Activated T-cell treated with anti-CD3 and anti-CD28 coated beads, Interleukin-2, amount 50 U/mL, for 72 hours (primary cell): ENCODE measurements at regions not wholly inside any gene's neighbourhood (a gene's known extent, or its start where the extent isn't known, plus 50 kb on each side); places are given as distances from the start of the nearest gene placed in this dataset.

ENCODE experiments used
- ATAC-seq, 2 donors: fragments of 150-1000 bp; cut with Tn5 transposase; replicated peaks in 1 of 2; 2 replicates each; pipeline ENCODE4 v1.10.0; 2021; ENCODE audit warnings: moderate library complexity in 2 of 2, mild to moderate bottlenecking in 1 of 2
- DNase-seq, 2 donors: peaks; one replicate each; pipeline ENCODE4 v3.0.0; 2021 to 2022; ENCODE audit warnings: mixed read lengths in 1 of 2
- H3K27ac Mint-ChIP-seq: one replicate; pipeline ENCODE4 v1.8.0; 2022; ENCODE audit warnings: mild to moderate bottlenecking, moderate library complexity, mixed read lengths
- H3K27me3 Mint-ChIP-seq: one replicate; pipeline ENCODE4 v1.8.0; 2022; ENCODE audit warnings: low read depth, mixed read lengths
- H3K36me3 Mint-ChIP-seq, 2 donors: one replicate each; pipeline ENCODE4 v1.8.0; 2022; ENCODE audit warnings: mixed read lengths in 2 of 2, mild to moderate bottlenecking in 1 of 2; ENCODE audit not compliant: insufficient read depth in 2 of 2
- H3K4me1 Mint-ChIP-seq: one replicate; pipeline ENCODE4 v1.8.0; 2022; ENCODE audit warnings: low read depth, mixed read lengths
- H3K4me3 Mint-ChIP-seq, 2 donors: one replicate each; pipeline ENCODE4 v1.8.0; 2022; ENCODE audit warnings: mild to moderate bottlenecking in 2 of 2, mixed read lengths in 2 of 2, moderate library complexity in 2 of 2
- H3K9me3 Mint-ChIP-seq, 2 donors: one replicate each; pipeline ENCODE4 v1.8.0; 2022; ENCODE audit warnings: mixed read lengths in 2 of 2

DNA sequence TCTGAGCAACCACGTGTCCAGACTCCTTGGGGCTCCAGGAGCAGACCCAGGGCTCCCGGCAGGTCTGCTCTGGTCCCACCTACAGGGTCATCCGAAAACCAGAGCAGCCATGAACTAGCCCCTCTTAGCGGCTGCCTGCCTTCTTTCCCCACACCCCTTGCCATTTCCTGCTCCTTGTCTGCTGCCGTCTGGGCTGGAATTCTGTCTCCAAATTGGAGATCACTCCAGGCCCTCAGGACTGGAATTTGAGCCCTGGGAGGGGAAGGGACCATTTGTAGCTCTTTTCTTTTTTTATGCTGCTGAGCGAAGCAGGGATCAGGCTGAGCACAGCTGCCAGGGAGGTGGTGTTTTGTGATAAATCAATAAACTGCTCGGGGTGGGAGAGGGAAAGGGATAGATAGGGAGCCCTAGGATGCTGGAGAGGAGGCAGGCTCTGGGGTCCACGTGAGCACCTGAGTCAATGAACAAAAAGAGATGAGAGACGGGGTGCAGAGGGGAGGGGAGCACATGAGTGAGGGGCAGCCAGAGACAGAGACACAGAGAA, 257.5 kb downstream of the ENGASE start:
- ATAC-seq, result no peak
- Mint-ChIP-seq H3K4me3 (no peak overlapping the region), H3K27me3 (peaks cover 46% of the 10 kb centered on the region), H3K36me3 (no peaks in the 10 kb centered on the region), H3K9me3 (no peaks in the 10 kb centered on the region), H3K27ac (no peak overlapping the region), H3K4me1 (no peaks in the 10 kb centered on the region)
- no peak for DNase-seq

DNA sequence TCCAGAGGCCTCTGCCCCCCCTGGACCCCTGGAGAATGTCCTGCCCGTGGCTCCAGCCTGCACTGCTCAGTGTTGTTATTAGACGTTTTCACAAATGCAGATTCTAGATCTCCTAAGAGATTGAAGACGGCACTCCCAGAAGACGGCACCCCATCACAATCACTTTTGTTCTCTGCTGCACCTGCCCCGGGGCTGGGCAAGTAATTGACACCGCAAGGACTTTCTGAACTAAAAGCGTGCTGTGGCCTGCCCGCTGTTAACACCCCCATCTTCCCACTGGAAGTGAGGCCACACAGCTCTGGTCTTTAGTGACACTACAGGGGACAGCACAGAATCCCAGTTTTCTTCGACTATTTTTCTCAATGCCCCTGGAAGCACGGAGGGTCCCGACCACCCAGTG, 256.9 kb downstream of the ENGASE start:
- H3K36me3 Mint-ChIP-seq, result no peaks in the 10 kb centered on the region
- DNase-seq, result no peak
- H3K4me1 Mint-ChIP-seq, result no peaks in the 10 kb centered on the region
- ATAC-seq, result no peak
- no peak overlapping the region for H3K27ac Mint-ChIP-seq
- H3K4me3 Mint-ChIP-seq, result no peak overlapping the region
- H3K9me3 Mint-ChIP-seq, result no peaks in the 10 kb centered on the region
- peaks cover 46% of the 10 kb centered on the region for H3K27me3 Mint-ChIP-seq

DNA sequence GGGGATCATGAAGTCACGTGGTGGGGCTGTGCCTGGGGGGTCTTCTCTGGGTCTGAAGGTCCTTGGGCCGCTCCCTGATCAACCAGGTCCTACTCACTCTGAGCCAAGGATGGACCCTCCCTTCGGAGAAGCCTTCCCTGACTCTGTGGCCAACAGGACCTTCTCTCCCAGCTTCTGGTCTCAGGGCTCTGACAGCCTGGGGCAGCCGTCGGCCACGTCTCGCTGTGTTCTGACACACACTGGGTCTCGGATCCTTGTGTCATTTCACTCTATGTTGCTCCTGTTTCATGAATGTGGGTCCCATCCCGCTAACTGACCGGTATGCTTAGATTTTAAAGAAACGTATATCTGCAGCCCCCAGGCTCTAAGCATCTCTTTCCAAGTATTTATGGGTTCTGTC, 256.1 kb downstream of the ENGASE start:
- ATAC-seq (no peak), DNase-seq (no peak)
- Mint-ChIP-seq H3K4me1 (no peaks in the 10 kb centered on the region), H3K27ac (no peak overlapping the region), H3K4me3 (no peak overlapping the region), H3K36me3 (no peaks in the 10 kb centered on the region), H3K27me3 (peaks cover 52% of the 10 kb centered on the region), H3K9me3 (no peaks in the 10 kb centered on the region)

DNA sequence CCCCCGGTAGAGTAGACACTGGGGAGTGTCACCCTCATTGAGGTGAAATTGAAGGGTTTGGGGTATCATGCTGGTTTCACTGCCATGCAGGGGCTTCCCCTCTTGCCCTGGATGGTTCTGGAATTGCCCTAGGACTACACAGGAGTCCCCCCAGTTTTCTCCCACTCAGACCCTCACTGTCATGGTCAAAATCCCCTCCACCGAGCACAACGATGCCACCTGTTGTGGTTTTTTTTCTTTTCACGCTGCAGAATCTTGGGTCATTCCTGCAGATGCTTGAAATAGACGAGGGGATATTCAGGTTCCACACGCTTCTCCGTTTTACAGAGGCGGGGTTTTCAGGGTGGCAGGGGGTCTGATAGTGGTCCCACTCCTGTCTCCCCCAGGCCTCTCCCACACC, 255.6 kb downstream of the ENGASE start:
- Mint-ChIP-seq H3K4me1 (no peaks in the 10 kb centered on the region), H3K4me3 (no peak overlapping the region), H3K36me3 (no peaks in the 10 kb centered on the region), H3K9me3 (no peaks in the 10 kb centered on the region), H3K27me3 (peaks cover 52% of the 10 kb centered on the region), H3K27ac (no peak overlapping the region)
- no peak for DNase-seq
- no peak for ATAC-seq

DNA sequence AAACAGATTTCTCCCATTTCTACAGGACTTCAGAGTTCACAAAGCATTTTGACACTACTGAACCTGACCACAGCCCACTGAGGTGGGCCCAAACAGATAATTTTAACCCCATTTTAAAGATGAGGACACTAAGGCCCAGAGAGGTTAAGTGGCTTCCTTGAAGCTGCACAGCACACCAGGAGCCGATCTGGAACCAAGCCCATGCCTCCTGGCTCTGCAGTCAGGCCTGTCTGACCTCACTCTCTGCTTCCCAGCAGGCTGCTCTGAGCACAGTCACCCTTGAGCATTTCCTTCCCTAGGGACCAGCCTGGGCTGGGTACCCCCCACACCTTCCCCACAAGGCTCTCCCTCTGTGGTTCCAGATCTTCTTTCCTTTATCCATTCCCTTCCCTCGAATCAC, 252.2 kb downstream of the ENGASE start:
- ATAC-seq (no peak), DNase-seq (no peak)
- Mint-ChIP-seq H3K4me3 (no peak overlapping the region), H3K27me3 (peaks cover 31% of the 10 kb centered on the region), H3K4me1 (no peaks in the 10 kb centered on the region), H3K9me3 (no peaks in the 10 kb centered on the region), H3K36me3 (no peaks in the 10 kb centered on the region), H3K27ac (no peak overlapping the region)

DNA sequence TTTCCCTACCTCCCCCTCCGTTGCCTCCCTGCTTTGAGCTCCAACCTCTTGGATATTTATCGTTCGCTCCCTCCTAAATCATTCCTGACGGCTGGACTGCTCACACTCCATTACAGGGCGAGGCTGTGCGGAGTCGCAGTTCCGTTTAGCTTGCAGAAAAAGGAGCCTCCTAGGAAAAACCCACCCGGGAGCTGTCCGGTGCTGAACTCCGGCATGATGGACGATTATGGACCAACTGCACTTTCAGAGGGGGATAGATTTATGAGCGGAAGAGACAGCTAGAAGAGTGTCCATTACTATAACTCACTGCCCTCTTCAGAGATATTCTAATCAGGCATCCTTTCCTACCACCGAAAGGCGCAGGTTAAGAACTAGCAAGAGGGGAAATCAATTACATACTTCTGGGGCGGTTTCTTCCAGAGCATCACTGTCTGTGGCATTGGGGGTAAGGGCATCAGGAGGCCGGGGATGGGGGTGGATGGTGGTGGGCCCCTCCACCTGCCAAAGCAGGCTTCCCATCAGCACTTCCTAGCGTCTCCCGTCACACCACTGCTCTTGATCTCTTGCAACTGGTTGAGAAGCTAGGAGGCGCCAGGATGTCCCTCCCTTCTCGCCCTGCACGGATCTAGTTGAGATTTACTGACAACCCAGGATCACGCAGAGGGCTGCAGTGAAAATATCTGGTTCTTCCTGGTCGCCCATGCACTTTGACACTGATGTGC, 251.2 kb downstream of the ENGASE start:
- H3K27ac Mint-ChIP-seq, result no peak overlapping the region
- ATAC-seq (no peak), DNase-seq (no peak)
- H3K4me1 Mint-ChIP-seq, result no peaks in the 10 kb centered on the region
- H3K36me3 Mint-ChIP-seq, result no peaks in the 10 kb centered on the region
- peaks cover 22% of the 10 kb centered on the region for H3K27me3 Mint-ChIP-seq
- no peak overlapping the region for H3K4me3 Mint-ChIP-seq
- H3K9me3 Mint-ChIP-seq, result no peaks in the 10 kb centered on the region

DNA sequence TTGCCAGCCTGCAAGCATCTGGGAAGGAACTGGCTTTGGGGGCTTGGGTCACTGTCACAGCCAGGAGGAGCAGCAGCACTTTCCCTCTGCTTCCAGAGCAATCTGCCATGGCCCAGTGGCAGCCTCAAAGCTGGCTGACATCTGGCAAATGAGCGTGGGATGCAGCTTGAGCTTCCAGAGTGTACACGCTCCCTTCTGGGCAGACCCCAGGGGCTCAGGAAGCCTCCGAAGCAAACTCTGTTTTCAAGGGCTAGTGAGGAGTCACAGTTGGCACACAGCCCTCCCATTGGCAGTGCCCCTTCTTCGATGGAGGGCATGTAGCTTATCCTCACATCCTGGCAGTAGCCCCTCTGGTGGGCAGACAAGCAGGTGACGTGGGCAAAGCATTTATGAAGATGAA, 249.6 kb downstream of the ENGASE start:
- H3K9me3 Mint-ChIP-seq, result no peaks in the 10 kb centered on the region
- DNase-seq (no peak), ATAC-seq (no peak)
- no peak overlapping the region for H3K27ac Mint-ChIP-seq
- H3K27me3 Mint-ChIP-seq, result peaks cover 14% of the 10 kb centered on the region
- H3K4me3 Mint-ChIP-seq, result no peak overlapping the region
- H3K36me3 Mint-ChIP-seq, result no peaks in the 10 kb centered on the region
- H3K4me1 Mint-ChIP-seq, result no peaks in the 10 kb centered on the region

DNA sequence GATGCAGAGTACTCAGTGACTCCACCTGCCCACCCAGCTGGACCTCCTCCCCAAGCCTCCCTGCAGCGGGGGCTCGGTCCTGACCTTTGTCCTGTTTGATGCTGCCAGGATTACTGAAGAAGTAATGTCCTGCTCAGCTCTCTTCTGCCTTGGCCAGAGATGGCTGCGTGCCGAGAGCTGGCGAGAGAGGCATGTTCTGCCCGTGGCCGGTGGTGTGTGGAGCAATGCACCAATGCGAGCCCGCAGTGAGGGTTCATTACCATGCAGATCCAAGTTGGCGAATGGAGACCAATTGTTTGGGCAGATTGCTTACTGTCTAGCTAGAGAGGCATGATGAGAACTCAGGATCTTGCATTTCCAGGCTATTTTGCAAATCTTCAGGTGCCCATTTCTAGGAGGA, 248.9 kb downstream of the ENGASE start:
- ATAC-seq (no peak), DNase-seq (no peak)
- Mint-ChIP-seq H3K27ac (no peak overlapping the region), H3K4me3 (no peak overlapping the region), H3K4me1 (no peaks in the 10 kb centered on the region), H3K9me3 (no peaks in the 10 kb centered on the region), H3K36me3 (no peaks in the 10 kb centered on the region), H3K27me3 (peaks cover 12% of the 10 kb centered on the region)

DNA sequence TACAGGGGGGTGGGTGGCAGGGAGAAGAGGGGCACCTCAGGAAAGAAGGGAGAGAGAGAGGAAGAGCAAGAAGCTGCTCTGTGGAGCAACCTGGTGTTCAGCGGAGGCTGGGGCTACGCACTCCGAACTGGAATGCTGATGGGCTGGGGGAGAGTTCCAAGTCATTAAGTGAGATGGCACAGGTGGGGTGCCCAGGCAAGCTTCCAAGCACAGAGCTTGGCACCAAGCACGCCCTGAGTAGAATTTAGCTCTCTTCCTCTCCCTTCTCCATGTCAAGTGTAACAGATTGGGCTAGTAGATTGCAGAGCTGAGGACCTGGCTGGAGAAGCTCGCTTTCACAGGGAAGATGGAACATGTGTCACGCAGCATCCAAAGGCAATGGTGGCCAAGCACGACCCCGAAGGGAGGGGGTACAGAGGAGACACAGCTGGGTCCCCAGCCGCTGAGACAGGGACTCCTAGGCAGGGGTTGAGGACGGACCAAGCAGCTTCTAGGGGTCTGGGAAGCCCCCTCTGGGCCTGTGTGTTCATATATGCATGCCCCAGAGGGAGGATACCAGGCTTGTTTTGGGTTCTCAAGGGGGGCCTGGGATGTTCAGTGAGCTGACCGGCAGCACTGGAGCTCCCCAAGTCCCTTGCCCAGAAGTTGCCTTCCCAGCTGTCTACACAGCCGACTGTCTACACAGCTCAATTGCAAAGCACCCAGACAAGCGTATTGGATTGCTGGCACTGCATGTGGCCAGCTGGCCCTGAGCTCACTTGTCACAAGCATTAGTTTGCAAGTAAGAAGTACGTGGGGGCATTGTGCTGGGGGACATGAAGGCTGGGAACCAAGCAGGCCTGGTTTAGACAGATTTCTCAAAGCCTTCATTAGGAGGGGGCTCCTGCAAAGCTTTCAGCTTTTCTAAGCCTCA, 247.8 kb downstream of the ENGASE start:
- ATAC-seq (no peak), DNase-seq (no peak)
- H3K4me3 Mint-ChIP-seq, result no peak overlapping the region
- no peaks in the 10 kb centered on the region for H3K9me3 Mint-ChIP-seq
- no peaks in the 10 kb centered on the region for H3K4me1 Mint-ChIP-seq
- peaks cover 12% of the 10 kb centered on the region for H3K27me3 Mint-ChIP-seq
- H3K27ac Mint-ChIP-seq, result no peak overlapping the region
- no peaks in the 10 kb centered on the region for H3K36me3 Mint-ChIP-seq

DNA sequence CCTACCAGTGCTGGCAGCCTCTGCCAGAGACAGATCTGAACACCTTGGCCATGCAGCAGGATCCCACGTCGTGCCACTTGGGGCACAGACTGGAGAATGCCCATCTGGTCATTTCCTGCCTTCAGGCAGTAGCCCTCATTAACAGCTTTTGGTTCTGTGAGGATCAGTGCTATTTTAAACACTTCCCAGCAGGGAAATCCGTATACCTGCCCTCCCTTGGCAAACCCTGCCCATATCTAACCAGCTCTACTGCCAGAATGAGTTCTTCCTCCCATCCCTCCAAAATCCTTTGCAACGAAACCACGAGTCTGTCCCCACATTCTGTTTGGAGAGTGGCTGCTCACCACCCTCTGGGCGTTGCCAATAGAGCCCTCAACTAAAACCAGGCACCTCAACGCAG, 245.7 kb downstream of the ENGASE start:
- ATAC-seq (no peak), DNase-seq (no peak)
- Mint-ChIP-seq H3K27ac (no peak overlapping the region), H3K27me3 (peaks cover 16% of the 10 kb centered on the region), H3K9me3 (no peaks in the 10 kb centered on the region), H3K4me3 (no peak overlapping the region), H3K4me1 (no peaks in the 10 kb centered on the region), H3K36me3 (no peaks in the 10 kb centered on the region)

DNA sequence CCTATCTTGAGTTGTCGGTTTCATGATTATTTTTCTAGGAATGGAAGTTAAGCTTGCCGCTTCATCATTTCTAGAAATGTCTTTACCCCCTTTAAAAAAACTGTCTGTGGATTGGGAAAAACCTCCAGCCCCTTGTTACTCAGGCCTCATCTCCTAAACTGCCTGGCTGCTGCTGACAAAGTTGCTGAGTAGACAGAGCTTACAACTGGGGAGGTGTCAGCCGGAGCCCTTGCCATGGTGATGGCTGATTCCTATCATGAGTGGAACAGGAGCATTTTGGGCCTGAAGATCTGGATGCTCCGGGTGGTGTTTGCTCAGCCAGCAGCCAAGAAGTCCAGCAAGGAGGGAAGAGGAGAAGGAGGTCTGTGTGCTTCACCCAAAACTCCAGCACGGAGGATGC, 243.3 kb downstream of the ENGASE start:
- Mint-ChIP-seq H3K27me3 (peaks cover 26% of the 10 kb centered on the region), H3K4me1 (no peaks in the 10 kb centered on the region), H3K9me3 (no peaks in the 10 kb centered on the region), H3K27ac (no peak overlapping the region), H3K4me3 (no peak overlapping the region), H3K36me3 (no peaks in the 10 kb centered on the region)
- ATAC-seq (no peak), DNase-seq (no peak)

DNA sequence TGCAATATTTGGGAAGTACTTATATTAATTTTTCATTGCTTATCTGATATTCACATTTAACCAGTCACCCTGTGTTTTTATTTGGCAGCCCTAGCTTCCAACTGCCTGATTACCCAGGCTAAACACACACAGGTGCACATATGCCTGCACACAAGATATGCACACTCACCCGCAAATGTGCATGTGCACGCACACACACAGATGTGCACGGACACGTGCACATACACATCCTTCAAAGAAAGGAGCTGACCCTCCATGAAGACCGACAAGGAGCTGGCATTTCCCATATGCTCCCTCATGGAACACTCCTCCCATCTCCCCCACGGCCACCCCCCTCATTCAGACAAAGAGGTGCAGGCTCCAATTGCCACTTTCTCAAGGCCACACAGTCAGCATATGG, 242.2 kb downstream of the ENGASE start:
- Mint-ChIP-seq H3K4me3 (no peak overlapping the region), H3K36me3 (no peaks in the 10 kb centered on the region), H3K27ac (no peak overlapping the region), H3K27me3 (peaks cover 26% of the 10 kb centered on the region), H3K4me1 (no peaks in the 10 kb centered on the region), H3K9me3 (no peaks in the 10 kb centered on the region)
- DNase-seq (no peak), ATAC-seq (no peak)

DNA sequence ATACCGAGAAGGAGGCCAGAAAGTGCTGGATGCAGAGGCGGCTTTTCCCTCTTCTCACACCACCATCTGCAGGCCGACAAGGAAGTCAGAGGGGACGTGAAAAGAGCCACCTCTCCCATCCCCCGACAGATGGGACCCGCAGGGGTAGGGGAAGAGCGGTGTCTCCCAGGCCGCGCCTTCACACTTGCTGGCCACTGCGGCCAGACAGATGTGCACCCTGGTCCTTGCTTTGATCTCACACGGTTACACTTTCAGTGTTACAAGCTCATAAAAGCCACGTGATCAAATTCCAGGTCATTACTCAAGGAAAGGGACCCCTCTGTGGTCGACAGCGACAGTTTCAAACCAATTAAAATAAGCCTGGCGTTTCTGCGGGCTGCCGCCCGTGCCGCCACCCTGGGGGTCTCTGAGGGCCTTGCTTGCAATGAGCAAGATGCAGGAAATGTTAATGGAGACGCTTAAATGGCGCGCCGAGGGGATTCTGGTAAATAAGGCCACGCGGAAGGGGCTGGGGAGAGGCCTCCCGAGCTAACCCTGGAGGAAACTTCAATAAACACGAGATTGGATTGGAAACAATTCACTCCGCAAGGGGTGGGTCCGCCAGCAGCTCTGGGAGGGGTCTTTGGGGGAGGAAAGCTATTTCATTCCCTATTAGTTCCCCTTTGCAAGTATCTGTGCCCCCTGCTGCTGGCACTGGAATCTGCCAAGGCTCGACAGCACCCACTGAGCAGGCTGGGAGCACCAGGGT, 240.9 kb downstream of the ENGASE start:
- DNase-seq (no peak), ATAC-seq (no peak)
- no peaks in the 10 kb centered on the region for H3K36me3 Mint-ChIP-seq
- peaks cover 26% of the 10 kb centered on the region for H3K27me3 Mint-ChIP-seq
- H3K4me1 Mint-ChIP-seq, result no peaks in the 10 kb centered on the region
- H3K27ac Mint-ChIP-seq, result no peak overlapping the region
- H3K4me3 Mint-ChIP-seq, result no peak overlapping the region
- no peaks in the 10 kb centered on the region for H3K9me3 Mint-ChIP-seq
